Esophagus muscularis mucosa (tissue), 4 donors: ENCODE measurements at regions not wholly inside any gene's neighbourhood (a gene's known extent, or its start where the extent isn't known, plus 50 kb on each side); places are given as distances from the start of the nearest gene placed in this dataset.

Experiments
- DNase-seq: peaks from one replicate; pipeline ENCODE4 v3.0.0-alpha.2; 2017; ENCODE audit errors: extremely low spot score
- H3K27ac ChIP-seq, 4 donors: fragments of 200-600 bp; sonication (generic); replicated peaks in 1 of 4; 1 replicate in 3 of 4; 2 replicates in 1 of 4; pipeline ENCODE4 v1.5.1; 2016 to 2019; ENCODE audit warnings: mild to moderate bottlenecking in 1 of 4
- H3K27me3 ChIP-seq, 4 donors: fragments of 200-600 bp; sonication (generic); one replicate each; pipeline versions ENCODE4 v1.5.1 to v1.6.0; 2016 to 2019
- H3K36me3 ChIP-seq, 4 donors: fragments of 200-600 bp; sonication (generic); one replicate each; pipeline ENCODE4 v1.5.1; 2016 to 2019
- H3K4me1 ChIP-seq, 4 donors: fragments of 200-600 bp; sonication (generic); one replicate each; pipeline ENCODE4 v1.5.1; 2016 to 2019
- H3K4me3 ChIP-seq, 4 donors: fragments of 200-600 bp; sonication (generic); 1 replicate in 2 of 4; 2 replicates in 2 of 4; pipeline ENCODE4 v1.5.1; 2016 to 2019; ENCODE audit warnings: mild to moderate bottlenecking in 4 of 4, moderate library complexity in 1 of 4
- H3K9me3 ChIP-seq, 4 donors: fragments of 200-600 bp; sonication (generic); 1 replicate in 3 of 4; 2 replicates in 1 of 4; pipeline ENCODE4 v1.5.1; 2016 to 2019
- EP300 ChIP-seq: sonication (generic); formaldehyde crosslinking; IDR thresholded peaks from one replicate; pipeline ENCODE4 v1.6.1; 2017; ENCODE audit warnings: antibody characterized with exemption
- POLR2A ChIP-seq: fragments of 450-650 bp; IDR thresholded peaks from one replicate; pipeline ENCODE4 v1.6.1; 2017; ENCODE audit warnings: antibody characterized with exemption, moderate library complexity, mild to moderate bottlenecking, low read depth
- POLR2AphosphoS5 ChIP-seq, 2 donors: sonication (generic); formaldehyde crosslinking; IDR thresholded peaks; one replicate each; pipeline ENCODE4 v1.6.1; 2017; ENCODE audit warnings: antibody characterized with exemption in 2 of 2
- WGBS: methylation state at CpG from one replicate; pipeline ENCODE4 v1.1.5; 2018; 5-methylcytosine and 5-hydroxymethylcytosine counted together
- intact Hi-C: fragments of 100-400 bp; cut with DNase I; formaldehyde crosslinking; loops from one replicate; pipeline ENCODE4 v1.15.1; 2023
- TF ChIP-seq, protein P1 (sequence below), 3 experiments: fragments of 200-600 bp in 2 of 3; fragments of 450-650 bp in 1 of 3; sonication (generic) in 2 of 3; IDR thresholded peaks; one replicate each; pipeline ENCODE4 v1.5.1; 2017 to 2019; ENCODE audit warnings: antibody characterized with exemption in 3 of 3, mild to moderate bottlenecking in 2 of 3, moderate library complexity in 1 of 3

DNA sequence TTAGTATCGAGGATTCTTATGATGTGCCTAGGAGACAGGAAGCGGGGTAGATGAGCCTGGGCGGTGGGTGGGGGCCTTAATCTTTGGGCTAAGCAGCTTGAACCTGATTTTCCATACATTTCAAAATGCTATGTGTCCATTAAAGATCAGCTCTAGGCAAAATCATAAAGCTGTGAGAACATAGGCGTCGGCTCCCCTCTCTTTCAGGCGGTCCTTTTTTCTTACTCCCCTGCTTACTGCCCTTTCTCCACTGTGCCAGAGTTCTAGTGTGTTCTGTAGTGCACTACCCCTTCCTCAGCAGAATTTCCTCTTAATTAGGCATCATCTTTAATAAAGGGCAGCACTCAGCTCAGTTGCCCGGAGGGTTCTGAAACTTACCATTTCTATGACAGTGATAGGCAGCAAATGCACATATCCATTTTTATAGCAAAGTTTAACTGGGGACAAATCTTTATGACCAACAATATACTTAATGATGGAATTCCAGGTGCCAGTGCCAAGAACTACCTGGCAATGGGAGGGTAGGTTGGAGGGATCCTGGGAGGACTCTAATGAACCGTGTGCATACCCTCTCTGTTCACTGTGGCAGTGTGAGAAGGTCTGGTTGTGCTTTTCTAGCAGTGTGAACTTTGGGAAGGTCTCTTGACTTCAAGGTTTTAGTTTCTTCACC lies 404.5 kb upstream of the TPM1 start:
- no peaks in the 10 kb centered on the region for H3K36me3 ChIP-seq
- no peak overlapping the region for H3K4me3 ChIP-seq
- intact Hi-C loops: no loop called here
- H3K27me3 ChIP-seq: no peaks in the 10 kb centered on the region
- H3K4me1 ChIP-seq: no peaks in the 10 kb centered on the region
- peak; percentile 21 for DNase-seq
- 93% methylated on average over 8 of the region's 8 CpGs for WGBS
- no peaks in the 10 kb centered on the region for H3K9me3 ChIP-seq
- H3K27ac ChIP-seq: no peak overlapping the region
- TF ChIP-seq POLR2A: no peak
- TF ChIP-seq EP300: no peak

DNA sequence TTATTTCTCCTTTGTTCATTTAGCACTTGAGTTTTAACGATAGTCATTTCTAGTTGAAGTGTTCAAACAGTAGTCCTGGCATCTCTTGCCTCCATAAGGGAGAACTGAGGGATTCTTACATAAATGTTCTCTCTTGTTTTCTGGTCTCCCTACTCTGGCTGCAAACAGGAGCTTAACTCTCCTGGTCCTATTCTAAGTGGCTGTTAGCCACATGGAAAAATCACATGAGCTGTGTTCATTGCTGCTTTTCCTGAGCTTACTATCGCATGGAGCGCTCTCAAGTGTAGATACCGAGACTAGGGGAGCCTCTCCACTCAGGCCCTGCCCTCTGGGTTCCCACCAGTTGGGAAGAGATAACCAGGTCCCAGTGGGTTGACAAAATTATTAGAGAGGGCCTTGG lies 403.1 kb upstream of the TPM1 start:
- no peak for TF ChIP-seq POLR2A
- TF ChIP-seq, protein P1, sequence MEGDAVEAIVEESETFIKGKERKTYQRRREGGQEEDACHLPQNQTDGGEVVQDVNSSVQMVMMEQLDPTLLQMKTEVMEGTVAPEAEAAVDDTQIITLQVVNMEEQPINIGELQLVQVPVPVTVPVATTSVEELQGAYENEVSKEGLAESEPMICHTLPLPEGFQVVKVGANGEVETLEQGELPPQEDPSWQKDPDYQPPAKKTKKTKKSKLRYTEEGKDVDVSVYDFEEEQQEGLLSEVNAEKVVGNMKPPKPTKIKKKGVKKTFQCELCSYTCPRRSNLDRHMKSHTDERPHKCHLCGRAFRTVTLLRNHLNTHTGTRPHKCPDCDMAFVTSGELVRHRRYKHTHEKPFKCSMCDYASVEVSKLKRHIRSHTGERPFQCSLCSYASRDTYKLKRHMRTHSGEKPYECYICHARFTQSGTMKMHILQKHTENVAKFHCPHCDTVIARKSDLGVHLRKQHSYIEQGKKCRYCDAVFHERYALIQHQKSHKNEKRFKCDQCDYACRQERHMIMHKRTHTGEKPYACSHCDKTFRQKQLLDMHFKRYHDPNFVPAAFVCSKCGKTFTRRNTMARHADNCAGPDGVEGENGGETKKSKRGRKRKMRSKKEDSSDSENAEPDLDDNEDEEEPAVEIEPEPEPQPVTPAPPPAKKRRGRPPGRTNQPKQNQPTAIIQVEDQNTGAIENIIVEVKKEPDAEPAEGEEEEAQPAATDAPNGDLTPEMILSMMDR (IDR thresholded peaks at IDR 0.05): no peak
- no peak for TF ChIP-seq EP300
- no peak for TF ChIP-seq POLR2AphosphoS5 (IDR thresholded peaks at IDR 0.05)
- intact Hi-C loops: no loop called here
- no peaks in the 10 kb centered on the region for H3K9me3 ChIP-seq
- H3K36me3 ChIP-seq: no peaks in the 10 kb centered on the region
- WGBS: 90% methylated on average over 4 of the region's 4 CpGs
- H3K27me3 ChIP-seq: no peaks in the 10 kb centered on the region
- H3K4me1 ChIP-seq: peaks cover 0 to 1% (median 0%) of the 10 kb centered on the region in 4 donors
- peak; percentile 39 for DNase-seq
- H3K4me3 ChIP-seq: no peak overlapping the region
- H3K27ac ChIP-seq: no peak overlapping the region

DNA sequence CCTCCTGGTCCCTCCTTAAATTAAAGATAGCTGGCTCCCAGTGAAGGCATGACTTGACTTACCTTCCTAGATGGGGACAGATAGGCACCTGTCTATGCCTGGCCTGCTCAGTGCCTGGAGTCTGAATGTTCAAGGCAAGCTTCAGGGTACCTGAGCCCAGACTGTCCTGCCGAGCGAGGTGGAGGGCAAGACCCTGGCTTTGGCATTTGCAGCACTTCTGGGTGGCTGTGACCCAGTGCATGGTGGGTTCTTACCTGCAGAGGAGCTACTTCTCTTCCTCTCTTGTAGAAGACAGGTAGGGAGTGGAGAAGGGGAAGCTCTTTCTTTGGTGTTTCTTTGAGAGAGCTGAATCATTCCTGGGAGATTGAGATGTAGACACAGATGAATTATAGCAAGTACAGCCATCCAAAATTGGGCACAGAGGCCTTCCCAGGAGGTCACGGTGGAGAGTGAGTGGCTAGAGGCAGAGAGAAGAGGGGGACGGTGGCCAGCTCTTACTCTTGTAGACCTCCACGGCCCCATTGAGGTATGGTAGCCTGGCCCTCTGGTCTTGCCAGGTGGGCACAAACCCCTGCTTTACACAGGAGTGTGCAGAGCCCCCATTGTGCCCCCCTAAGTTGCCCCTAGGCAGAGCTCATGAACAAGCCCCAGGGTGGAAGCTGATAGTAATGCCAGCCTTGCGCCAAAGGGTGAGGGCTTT lies 402.5 kb upstream of the TPM1 start:
- intact Hi-C loops: no loop called here
- no peak overlapping the region for H3K27ac ChIP-seq
- 91% methylated on average over 6 of the region's 6 CpGs for WGBS

DNA sequence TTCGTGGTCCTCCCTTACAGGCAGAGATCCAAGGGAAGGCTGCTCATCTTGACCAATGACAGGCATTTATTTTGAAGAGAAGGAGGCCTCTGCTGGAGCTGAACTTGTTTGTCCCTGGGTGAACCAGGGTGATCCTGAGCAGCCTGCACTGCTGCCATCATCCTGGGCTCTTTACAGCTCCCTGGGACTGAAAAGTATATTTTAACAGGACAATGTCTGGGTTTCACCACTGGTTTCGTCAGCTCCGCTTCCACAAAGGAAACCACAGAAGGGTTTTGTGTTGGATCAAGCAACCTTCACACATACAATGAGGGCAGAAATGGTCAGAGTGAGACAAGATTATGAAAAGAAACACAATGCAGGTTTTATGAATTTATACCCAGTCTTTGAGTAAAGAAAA lies 400.7 kb upstream of the TPM1 start:
- no peak for TF ChIP-seq POLR2A
- TF ChIP-seq, protein P1 (IDR thresholded peaks at IDR 0.05): no peak
- Histone ChIP-seq H3K36me3 (no peaks in the 10 kb centered on the region), H3K9me3 (no peaks in the 10 kb centered on the region), H3K27ac (no peak overlapping the region), H3K4me3 (no peak overlapping the region), H3K4me1 (peaks cover 0 to 9% (median 0%) of the 10 kb centered on the region in 4 donors), H3K27me3 (no peaks in the 10 kb centered on the region)
- 69% methylated on average over 3 of the region's 3 CpGs for WGBS
- peak; percentile 89 for DNase-seq
- intact Hi-C loops: no loop called here

More for the DNA sequence above, 402.5 kb upstream of the TPM1 start:
- Histone ChIP-seq H3K36me3 (no peaks in the 10 kb centered on the region), H3K4me1 (peaks cover 0 to 5% (median 0%) of the 10 kb centered on the region in 4 donors), H3K27me3 (no peaks in the 10 kb centered on the region), H3K9me3 (no peaks in the 10 kb centered on the region), H3K4me3 (no peak overlapping the region)
- peak; percentile 75 for DNase-seq
- TF ChIP-seq EP300 (no peak), POLR2AphosphoS5 (IDR thresholded peaks at IDR 0.05) (no peak), POLR2A (no peak)
- TF ChIP-seq, protein P1 (IDR thresholded peaks at IDR 0.05): no peak

DNA sequence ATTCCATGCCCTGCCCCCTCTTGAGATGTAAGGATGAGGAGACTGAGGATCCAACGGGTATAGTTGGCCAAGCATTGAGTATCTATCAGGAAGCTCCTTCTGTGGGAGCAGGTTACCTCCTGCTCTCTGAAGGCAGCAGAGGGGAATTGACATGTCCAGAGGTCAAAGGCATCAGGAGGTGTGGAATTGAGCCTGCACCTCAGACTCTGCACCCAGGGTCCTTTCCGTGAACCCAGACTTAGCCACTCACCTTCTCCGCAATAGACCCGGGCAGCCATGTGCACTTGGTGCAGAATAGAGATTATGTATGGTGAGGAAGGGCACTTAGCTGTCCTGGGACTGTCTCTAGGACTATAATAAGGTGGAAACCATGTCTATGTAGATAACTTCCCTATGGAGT lies 399.0 kb upstream of the TPM1 start:
- Histone ChIP-seq H3K27ac (no peak overlapping the region), H3K9me3 (no peaks in the 10 kb centered on the region), H3K36me3 (no peaks in the 10 kb centered on the region), H3K4me1 (peaks cover 0 to 9% (median 0%) of the 10 kb centered on the region in 4 donors), H3K4me3 (no peak overlapping the region), H3K27me3 (no peaks in the 10 kb centered on the region)
- intact Hi-C loops: no loop called here
- WGBS: 96% methylated on average over 4 of the region's 4 CpGs
- DNase-seq: peak; percentile 78
- no peak for TF ChIP-seq POLR2A
- TF ChIP-seq, protein P1 (IDR thresholded peaks at IDR 0.05): no peak
